HK-2 (cell line): ENCODE measurements at regions not wholly inside any gene's neighbourhood (a gene's known extent, or its start where the extent isn't known, plus 50 kb on each side); places are given as distances from the start of the nearest gene placed in this dataset.

Source experiments
- DNase-seq: peaks from one replicate; pipeline ENCODE4 v3.0.0-alpha.2; 2018; ENCODE audit not compliant: unreplicated experiment

- no peak for DNase-seq
These were observed 84.9 kb upstream of the GLIS3 start for GRCh38 chr9:4384750-4385149.

- DNase-seq: no peak
These were observed 83.0 kb upstream of the GLIS3 start for GRCh38 chr9:4382722-4383317.

- no peak for DNase-seq
These were observed 81.9 kb upstream of the GLIS3 start for GRCh38 chr9:4381744-4382143.

GRCh38 chr9:4380406-4380805, 80.5 kb upstream of the GLIS3 start:
- no peak for DNase-seq

- DNase-seq: no peak
These were observed 75.7 kb upstream of the GLIS3 start for GRCh38 chr9:4375424-4376200.

- peak; percentile 56 for DNase-seq
These were observed 71.2 kb upstream of the GLIS3 start for GRCh38 chr9:4371108-4371507.

GRCh38 chr9:4370501-4370900, 70.6 kb upstream of the GLIS3 start:
- no peak for DNase-seq

GRCh38 chr9:4366591-4367330, 66.9 kb upstream of the GLIS3 start:
- DNase-seq: peak; percentile 55

GRCh38 chr9:4365055-4365454, 65.2 kb upstream of the GLIS3 start:
- no peak for DNase-seq

- no peak for DNase-seq
These were observed 62.4 kb upstream of the GLIS3 start for GRCh38 chr9:4362281-4362680.

- no peak for DNase-seq
These were observed 59.1 kb upstream of the GLIS3 start for GRCh38 chr9:4359016-4359415.

GRCh38 chr9:4357929-4358328, 58.1 kb upstream of the GLIS3 start:
- no peak for DNase-seq

GRCh38 chr9:4356306-4356705, 56.4 kb upstream of the GLIS3 start:
- no peak for DNase-seq

GRCh38 chr9:4353236-4353635, 53.4 kb upstream of the GLIS3 start:
- DNase-seq: no peak

GRCh38 chr9:4349816-4350418, 50.0 kb upstream of the GLIS3 start:
- no peak for DNase-seq
